ENCODE measurements at regions not wholly inside any gene's neighbourhood (a gene's known extent, or its start where the extent isn't known, plus 50 kb on each side); places are given as distances from the start of the nearest gene placed in this dataset.

DNA sequence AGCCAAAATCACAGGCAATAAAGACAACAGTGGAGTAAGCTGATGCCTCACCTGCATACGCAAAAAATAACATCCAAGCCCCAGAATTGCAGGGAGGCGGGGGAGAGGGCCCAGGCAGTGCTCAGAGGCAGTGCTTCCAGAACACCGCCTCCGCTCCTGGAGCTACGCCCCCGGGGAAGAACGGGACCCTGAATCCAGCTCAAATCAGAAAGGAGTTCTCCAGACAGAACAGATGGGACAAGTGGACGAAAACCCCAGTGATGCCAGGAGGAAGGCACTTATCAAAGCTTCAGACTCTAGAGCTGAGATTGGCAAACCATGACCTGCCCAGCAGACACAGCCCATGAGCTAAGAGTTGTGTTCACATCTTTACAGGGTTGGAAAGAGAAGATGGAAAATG is 683.9 kb downstream of the TBC1D22A start:
- Histone ChIP-seq H3K27ac (ENCODE audit: poor library complexity, severe bottlenecking) (no peak overlapping the region), H3K4me3 (ENCODE audit: severe bottlenecking) (no peak overlapping the region), H3K27me3 (ENCODE audit: insufficient read depth, poor library complexity, severe bottlenecking) (no peaks in the 10 kb centered on the region), H3K4me1 (ENCODE audit: insufficient read depth, poor library complexity, severe bottlenecking) (no peaks in the 10 kb centered on the region), H3K9me3 (ENCODE audit: severe bottlenecking) (no peaks in the 10 kb centered on the region), H3K36me3 (ENCODE audit: low read depth) (no peaks in the 10 kb centered on the region)
- no peak for ATAC-seq (ENCODE audit: low read depth)
- DNase-seq (ENCODE audit: low spot score) = no peak
- TF ChIP-seq, protein P1, sequence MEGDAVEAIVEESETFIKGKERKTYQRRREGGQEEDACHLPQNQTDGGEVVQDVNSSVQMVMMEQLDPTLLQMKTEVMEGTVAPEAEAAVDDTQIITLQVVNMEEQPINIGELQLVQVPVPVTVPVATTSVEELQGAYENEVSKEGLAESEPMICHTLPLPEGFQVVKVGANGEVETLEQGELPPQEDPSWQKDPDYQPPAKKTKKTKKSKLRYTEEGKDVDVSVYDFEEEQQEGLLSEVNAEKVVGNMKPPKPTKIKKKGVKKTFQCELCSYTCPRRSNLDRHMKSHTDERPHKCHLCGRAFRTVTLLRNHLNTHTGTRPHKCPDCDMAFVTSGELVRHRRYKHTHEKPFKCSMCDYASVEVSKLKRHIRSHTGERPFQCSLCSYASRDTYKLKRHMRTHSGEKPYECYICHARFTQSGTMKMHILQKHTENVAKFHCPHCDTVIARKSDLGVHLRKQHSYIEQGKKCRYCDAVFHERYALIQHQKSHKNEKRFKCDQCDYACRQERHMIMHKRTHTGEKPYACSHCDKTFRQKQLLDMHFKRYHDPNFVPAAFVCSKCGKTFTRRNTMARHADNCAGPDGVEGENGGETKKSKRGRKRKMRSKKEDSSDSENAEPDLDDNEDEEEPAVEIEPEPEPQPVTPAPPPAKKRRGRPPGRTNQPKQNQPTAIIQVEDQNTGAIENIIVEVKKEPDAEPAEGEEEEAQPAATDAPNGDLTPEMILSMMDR (IDR thresholded peaks at IDR 0.05; ENCODE audit: poor library complexity, severe bottlenecking) = no peak

DNA sequence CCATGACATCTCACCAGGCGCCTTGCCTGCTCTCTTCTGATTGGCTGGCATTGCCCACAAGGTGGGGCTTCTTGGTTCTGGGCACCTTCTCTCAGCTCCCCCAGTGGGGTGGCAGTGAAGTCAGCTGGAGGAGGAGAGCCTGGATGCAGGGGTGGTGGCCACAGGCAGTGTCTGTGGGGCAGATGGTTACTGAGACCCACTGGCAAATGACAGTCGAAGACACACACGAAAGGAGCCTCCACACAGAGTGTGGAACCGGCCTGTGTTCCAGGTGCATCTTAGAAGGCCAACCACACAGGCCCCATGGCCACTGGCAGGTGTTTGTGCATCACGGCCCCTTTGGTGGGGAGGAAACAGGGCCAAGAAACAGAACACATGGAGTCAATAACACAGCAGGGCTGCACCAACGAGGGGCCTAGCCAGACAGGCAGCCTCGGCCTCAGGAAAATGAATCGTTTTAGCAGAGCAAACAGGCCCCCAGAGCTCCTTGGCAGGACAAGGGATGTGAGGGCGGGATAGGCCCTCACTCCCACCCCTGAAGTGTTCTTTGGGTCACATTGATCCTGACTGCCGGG is 683.4 kb downstream of the TBC1D22A start:
- no peaks in the 10 kb centered on the region for H3K9me3 ChIP-seq (ENCODE audit: severe bottlenecking)
- H3K27me3 ChIP-seq (ENCODE audit: insufficient read depth, poor library complexity, severe bottlenecking) = no peaks in the 10 kb centered on the region
- H3K4me1 ChIP-seq (ENCODE audit: insufficient read depth, poor library complexity, severe bottlenecking) = no peaks in the 10 kb centered on the region
- no peaks in the 10 kb centered on the region for H3K36me3 ChIP-seq (ENCODE audit: low read depth)
- TF ChIP-seq, protein P1 (IDR thresholded peaks at IDR 0.05; ENCODE audit: poor library complexity, severe bottlenecking) = no peak
- H3K4me3 ChIP-seq (ENCODE audit: severe bottlenecking) = no peak overlapping the region
- ATAC-seq (ENCODE audit: low read depth) (no peak), DNase-seq (ENCODE audit: low spot score) (no peak)
- H3K27ac ChIP-seq (ENCODE audit: poor library complexity, severe bottlenecking) = no peak overlapping the region

DNA sequence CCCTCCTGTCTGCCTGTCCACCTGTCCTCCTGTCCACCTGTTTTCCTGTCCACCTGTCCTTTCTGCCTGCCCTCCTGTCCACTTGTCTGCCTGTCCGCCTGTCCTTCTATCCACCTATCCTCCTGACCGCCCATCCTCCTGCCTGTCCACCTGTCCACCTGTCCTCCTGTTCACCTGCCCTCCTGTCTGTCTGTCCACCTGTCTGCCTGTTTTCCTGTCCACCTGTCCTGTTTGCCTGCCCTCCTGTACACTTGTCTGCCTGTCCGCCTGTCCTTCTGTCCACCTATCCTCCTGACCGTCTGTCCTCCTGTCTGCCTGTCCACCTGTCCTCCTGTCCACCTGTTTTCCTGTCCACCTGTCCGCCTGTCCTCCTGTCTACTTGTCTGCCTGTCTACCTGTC is 682.8 kb downstream of the TBC1D22A start:
- H3K4me3 ChIP-seq (ENCODE audit: severe bottlenecking) = no peak overlapping the region
- H3K4me1 ChIP-seq (ENCODE audit: insufficient read depth, poor library complexity, severe bottlenecking) = no peaks in the 10 kb centered on the region
- TF ChIP-seq, protein P1 (IDR thresholded peaks at IDR 0.05; ENCODE audit: poor library complexity, severe bottlenecking) = no peak
- ATAC-seq (ENCODE audit: low read depth) (no peak), DNase-seq (ENCODE audit: low spot score) (no peak)
- H3K36me3 ChIP-seq (ENCODE audit: low read depth) = no peaks in the 10 kb centered on the region
- H3K9me3 ChIP-seq (ENCODE audit: severe bottlenecking) = no peaks in the 10 kb centered on the region
- no peak overlapping the region for H3K27ac ChIP-seq (ENCODE audit: poor library complexity, severe bottlenecking)
- no peaks in the 10 kb centered on the region for H3K27me3 ChIP-seq (ENCODE audit: insufficient read depth, poor library complexity, severe bottlenecking)

DNA sequence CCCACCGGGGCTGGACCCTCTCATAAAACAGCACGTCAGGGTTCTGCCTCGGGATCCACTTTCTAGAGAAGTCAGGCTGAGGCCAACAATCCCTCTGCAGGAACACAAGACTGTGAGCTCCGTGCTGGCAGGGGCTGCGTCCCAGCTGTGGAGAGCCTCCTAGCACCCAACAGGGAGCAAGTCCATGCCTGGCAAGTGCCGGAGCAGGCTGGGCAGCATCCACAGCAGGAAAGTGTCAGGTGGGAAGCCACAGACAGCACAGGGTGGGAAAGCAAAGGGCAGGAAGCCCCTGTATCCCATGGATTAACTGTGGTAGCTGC is 682.3 kb downstream of the TBC1D22A start:
- Histone ChIP-seq H3K4me1 (ENCODE audit: insufficient read depth, poor library complexity, severe bottlenecking) (no peaks in the 10 kb centered on the region), H3K4me3 (ENCODE audit: severe bottlenecking) (no peak overlapping the region), H3K36me3 (ENCODE audit: low read depth) (no peaks in the 10 kb centered on the region), H3K27me3 (ENCODE audit: insufficient read depth, poor library complexity, severe bottlenecking) (no peaks in the 10 kb centered on the region), H3K9me3 (ENCODE audit: severe bottlenecking) (no peaks in the 10 kb centered on the region), H3K27ac (ENCODE audit: poor library complexity, severe bottlenecking) (no peak overlapping the region)
- no peak for ATAC-seq (ENCODE audit: low read depth)
- DNase-seq (ENCODE audit: low spot score) = no peak
- TF ChIP-seq, protein P1 (IDR thresholded peaks at IDR 0.05; ENCODE audit: poor library complexity, severe bottlenecking) = no peak

DNA sequence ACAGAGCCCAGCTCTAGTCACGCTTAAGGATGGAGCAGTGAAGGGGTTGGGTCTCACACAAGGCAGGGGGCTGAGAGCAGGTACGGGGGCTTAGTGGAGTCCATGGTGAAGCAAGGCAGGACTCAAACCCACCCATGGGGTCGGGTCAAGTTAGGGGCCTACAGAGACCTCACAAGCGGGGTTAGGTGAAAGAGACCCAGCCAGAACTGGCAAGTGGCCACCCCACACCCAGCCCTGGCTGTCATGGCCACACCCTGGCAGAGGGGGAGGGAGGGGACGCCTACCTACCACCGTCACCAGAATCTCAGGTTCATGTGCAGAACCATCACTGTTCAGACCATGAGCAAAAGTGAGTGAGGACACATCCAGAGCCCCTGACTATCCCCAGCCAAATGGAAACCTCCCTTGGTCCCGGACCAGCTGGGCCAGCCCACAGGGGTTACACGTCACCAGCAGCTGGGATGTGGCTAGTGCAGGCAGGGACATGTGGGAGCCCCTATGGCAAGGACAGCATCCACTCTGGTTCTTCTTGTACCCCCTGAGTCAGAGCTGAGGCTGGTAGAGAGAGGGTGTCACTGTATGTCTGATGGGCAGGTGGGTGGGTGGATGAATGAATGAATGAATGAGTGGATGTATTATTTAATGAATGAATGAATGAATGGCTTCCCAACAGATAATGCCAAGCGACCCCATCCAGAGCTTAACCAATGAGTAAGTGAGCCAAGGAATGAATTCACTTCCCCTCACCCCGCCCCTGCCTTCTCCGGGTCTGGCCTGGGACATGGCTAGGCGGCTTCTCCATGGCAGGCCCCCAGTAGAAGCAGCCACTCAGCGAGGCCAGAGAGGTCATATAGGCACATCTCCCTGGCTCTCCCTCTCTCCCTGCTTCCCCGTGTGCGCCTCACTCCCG is 681.6 kb downstream of the TBC1D22A start:
- H3K4me3 ChIP-seq (ENCODE audit: severe bottlenecking) = no peak overlapping the region
- no peaks in the 10 kb centered on the region for H3K36me3 ChIP-seq (ENCODE audit: low read depth)
- no peaks in the 10 kb centered on the region for H3K9me3 ChIP-seq (ENCODE audit: severe bottlenecking)
- ATAC-seq (ENCODE audit: low read depth) (no peak), DNase-seq (ENCODE audit: low spot score) (no peak)
- no peaks in the 10 kb centered on the region for H3K27me3 ChIP-seq (ENCODE audit: insufficient read depth, poor library complexity, severe bottlenecking)
- no peaks in the 10 kb centered on the region for H3K4me1 ChIP-seq (ENCODE audit: insufficient read depth, poor library complexity, severe bottlenecking)
- TF ChIP-seq, protein P1 (IDR thresholded peaks at IDR 0.05; ENCODE audit: poor library complexity, severe bottlenecking) = no peak
- H3K27ac ChIP-seq (ENCODE audit: poor library complexity, severe bottlenecking) = no peak overlapping the region
